SHP77 (cell line): ENCODE measurements at regions not wholly inside any gene's neighbourhood (a gene's known extent, or its start where the extent isn't known, plus 50 kb on each side); places are given as distances from the start of the nearest gene placed in this dataset.

Experiments used
- DNase-seq, 2 experiments: peaks; one replicate each; lab custom pipeline; 2025; lab: John Stamatoyannopoulos, UW

DNA sequence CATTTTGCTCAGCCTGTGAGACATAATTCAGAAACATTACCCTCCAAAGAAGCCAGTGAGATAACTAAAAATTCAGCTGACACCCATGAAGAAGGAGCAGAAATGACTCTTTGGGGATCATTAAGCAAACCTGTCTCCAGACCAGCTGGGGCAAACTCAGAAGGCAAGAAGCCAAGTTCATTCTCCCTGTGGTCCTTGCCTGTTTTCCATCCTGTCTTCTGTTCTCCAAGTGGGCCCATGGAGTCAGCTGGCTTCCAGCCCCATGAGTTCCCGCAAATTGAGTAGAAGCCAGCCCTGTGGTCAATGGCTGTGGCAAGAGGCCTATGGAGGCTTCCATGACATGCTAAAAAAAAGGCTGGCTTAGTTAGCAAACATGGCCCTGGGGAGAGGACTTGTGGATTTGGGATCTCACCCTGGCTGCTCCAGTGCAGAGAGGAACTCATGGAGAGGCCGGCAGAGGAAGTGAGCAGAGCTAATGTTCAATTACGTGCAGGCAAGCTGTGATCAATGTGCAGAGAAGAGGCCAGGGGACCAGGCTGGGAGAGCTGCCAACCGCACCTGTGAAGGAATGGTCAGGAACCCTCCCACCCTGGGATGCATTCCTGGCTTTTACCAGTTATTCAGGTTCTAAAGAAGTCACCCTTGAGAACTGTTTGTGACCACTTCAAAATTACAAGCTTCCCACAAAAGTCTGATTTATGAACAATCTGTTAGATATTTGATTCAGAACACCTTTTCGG, 229.1 kb downstream of the TSHZ3 start:
- no peak for DNase-seq

DNA sequence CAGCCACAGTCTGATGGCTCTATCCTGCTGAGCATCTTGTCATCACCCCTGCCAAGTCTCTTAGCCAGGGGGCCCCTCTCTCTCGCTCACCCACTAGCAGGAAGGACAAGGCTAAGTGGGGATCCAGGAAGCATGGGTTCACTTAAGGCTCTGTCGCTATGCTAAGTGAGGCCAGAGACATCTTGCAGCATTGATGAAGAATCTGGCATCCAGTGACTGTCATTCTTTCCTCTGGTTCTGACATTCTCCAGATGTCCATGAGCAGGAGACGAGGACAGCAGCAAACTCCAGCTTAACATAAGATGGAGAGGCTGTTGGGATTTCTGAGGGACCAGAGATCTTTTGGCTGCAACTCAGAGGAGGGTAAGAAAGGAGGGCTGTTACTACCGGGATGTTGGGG, 230.2 kb downstream of the TSHZ3 start:
- DNase-seq: no peak

DNA sequence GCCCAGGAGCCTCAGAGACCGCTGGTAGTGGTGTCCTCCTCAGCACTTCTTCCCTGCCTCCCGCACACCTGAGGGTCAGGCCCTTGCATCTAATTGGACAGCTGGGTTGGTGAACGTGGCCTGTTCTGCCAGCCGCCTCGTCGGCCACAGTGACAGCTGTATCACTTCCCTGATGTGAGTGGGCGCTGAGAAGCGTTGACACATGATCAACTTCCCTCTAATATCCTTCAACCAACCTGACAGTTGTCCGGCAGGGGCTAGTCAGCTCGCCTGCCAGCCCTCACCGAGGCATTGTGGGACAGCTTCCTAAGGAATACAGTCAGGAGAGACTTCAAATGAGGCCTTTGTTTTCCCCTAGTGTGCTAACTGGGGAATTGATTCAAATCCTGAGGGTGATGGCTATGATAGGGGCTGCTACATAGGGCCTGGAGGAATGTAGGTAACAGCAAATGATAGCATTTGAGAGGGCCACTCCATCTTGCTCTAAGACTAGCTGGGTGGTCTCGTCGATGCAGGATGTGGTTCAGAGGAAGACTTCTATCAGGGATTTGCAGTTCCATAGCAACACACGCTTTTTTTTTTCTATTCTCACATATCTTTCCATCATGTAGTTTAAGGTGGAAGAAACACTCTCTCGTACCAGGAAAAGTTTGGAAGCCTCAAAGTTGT, 230.8 kb downstream of the TSHZ3 start:
- no peak for DNase-seq

DNA sequence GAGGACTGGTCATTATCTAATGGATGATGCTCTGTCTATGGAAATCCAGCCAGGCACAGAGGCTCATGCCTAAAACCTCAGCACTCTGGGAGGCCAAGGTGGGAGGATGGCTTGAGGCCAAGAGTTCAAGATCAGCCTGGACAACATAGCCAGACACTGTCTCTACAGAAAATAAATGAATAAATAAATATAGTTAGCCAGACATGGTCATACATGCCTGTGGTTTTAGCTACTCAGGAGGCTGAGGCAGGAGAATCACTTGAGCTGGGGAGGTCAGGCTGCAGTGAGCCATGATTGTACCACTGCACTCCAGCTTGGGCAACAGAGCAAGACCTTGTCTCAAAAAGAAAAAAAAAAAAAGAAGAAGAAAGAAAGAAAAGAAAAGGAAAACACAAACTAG, 234.7 kb downstream of the TSHZ3 start:
- DNase-seq: no peak

DNA sequence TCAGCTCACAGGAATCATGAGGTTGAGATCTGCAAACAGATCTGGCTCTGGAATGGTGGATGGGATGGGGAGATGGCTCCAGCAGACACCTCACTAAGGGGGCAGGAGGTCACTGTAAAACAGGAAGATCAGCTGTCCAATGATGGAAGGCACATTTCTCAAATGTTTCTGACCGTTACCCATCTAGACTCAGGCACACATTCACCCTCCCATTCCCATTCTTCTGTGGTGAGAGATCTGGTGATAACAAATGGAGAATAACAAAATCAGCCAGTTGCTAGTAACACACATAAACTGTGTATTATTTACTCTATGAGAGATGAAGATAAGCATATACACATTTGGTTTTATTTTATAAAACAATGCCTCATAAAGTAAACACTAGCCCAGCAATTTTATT, 235.9 kb downstream of the TSHZ3 start:
- DNase-seq: no peak

DNA sequence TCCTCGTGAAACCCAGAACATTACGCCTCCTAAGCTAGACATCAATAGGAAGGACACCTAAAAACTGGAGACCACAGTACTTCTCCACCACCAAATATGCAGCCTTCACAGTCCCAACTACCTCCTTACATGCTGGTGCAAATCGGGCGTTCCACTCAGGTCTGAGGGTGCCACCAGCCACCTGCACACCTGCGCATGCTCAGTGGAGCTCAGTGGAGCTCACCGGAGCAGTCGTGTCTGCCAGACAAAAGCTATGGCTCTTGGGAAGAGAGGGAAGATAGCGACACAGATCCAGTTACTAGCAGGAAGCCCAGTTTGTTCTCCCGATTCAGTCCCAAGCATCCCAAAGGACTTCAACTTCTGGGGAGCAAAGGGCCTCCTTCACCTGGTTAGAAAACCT, 237.1 kb downstream of the TSHZ3 start:
- DNase-seq: no peak

DNA sequence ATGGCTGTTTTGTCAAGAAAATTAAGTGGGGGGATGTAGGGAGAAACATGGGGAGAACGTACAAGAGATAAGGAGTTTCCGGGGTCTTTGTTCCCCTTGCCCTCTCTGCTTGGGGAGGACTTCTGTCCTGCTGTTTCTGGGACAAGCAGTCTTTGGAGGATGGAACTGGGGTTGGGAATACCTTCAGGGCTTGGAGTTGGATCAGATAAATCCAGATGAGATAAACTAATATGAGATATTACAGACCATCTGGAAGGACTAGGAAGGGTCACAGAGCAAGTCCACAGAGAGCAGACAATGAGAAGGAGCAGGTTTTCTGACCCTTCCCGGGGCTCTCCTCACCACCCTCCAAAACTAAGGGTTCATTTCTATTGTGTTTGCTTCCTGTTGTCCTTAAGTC, 237.5 kb downstream of the TSHZ3 start:
- DNase-seq: no peak

DNA sequence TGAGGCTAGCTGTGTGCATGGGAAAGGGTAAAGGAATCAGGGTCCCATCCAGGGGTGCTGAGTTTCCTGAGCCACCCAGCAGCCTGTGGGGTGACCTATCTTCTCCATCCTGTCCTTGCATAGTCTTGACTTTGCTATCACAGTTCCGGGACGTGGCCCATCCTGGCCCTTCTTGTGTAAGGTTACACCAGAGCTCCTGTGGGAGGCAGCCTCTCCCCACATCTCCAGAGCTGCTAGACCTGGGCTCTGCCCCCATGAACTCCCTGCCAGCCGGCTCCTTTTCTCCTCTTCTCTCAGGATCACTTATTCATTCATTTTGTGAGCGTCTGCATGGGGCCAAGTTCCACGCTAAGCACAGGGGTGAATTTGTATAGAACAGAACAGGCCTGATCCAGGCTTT, 238.9 kb downstream of the TSHZ3 start:
- no peak for DNase-seq

DNA sequence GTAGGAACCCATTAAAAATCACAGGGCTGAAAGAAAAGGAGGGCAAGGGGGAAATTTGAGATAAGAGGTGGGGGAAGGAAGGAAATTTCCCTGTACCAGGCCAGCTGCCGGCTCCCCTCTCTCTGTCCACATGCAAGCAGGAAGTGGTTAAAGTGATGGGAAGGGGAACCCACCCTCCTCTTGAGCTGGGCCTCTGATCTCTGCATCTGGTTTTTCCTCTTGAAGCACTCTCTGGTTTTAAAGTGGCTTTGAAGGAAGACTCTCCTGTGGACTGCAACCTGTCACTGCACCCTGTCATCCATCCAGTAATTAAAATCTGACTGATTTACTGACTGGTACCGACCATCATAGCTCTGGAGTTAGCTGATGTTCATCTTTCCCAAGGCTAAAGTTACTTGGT, 239.6 kb downstream of the TSHZ3 start:
- DNase-seq: no peak

DNA sequence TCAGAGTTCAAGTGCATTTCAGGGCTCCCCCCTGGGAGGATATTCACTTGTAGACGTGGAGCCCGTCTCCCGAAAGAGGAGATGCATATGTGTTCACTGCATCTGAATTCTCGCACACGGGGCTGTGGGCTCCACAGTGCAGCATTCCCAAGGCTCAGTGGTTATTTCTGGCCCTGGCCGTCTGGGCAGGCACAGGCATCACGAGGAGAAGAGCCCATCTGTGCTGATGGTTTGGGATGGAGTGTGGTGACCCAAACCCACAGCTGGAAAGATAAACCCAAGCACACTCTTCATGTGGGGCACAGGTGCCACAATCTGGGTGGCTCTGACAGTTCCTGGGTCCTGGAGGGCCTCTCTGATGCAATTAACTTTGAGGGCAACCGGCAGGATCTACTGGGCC, 242.1 kb downstream of the TSHZ3 start:
- DNase-seq: no peak

DNA sequence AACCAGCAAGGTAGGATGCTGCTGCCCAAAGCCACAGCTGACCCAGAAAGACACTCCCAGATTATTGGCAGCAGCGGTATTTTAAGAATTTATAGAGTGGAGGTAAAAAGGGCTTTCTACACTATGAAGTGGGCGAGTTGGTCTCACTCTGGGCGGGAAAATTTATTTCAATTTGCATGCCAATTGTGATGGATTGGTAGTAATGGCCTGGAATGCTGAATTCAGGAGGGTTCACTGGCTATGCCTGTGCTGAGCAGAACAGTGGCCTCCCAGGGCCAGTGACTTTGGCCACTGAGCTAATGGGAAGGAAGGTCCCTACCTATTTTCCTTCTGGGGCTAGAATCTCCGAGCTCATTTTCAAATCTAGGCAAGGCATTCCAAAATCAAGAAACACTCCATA, 243.5 kb downstream of the TSHZ3 start:
- DNase-seq: no peak

DNA sequence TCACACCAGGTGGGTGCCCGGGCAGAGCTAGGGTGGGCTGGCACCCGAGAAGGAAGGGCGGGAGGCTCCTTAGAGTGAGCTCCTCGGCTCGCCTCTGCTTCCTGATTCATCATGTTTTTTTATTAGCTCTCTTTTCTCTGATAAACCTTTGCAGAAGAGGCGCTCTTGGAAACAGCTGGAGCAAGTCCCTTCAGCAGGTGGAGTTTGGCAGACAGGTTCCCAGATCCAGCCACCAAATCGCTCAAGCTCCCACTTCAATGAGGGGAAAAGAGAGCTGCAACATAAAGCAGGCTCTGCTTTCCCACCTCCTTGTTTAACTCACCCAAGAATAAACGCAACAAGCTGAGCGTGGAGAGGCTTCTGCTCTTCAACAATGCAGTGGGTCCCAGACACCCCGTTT, 244.8 kb downstream of the TSHZ3 start:
- no peak for DNase-seq

DNA sequence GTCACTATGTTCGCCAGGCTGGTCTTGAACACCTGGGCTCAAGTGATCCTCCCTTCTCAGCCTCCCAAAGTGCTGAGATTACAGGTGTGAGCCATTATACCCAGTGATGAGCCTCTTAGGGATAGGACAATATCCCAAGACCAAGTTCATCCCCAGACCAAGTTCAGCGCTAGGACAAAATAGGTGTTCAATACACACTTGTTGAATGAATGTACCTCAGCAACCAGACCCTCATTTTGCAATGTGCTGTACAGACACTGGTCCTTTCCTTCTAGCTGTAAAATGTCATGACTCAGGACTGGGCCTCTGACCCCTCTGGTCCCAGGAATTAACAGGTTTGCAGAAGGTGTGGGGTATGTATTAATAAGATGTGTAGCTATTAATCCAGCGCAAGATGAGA, 246.0 kb downstream of the TSHZ3 start:
- no peak for DNase-seq

DNA sequence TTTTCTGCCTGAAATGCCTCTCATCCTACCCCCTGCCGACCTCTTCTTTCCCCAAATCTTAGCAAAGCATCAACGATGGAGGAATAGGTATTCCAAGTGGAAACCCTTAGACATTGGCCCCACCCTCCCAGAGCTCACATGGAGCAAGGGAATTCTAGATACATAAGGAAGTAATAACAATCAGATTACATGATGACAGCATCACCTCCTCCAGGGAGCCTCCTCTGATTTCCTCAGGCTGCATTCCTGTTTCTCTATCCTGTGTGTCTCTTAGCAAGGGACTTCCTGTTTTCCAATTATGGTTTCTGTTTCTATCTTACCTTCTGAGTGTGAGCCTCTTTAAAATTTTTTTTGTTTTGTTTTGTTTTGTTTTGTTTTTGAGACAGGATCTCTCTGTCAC, 246.6 kb downstream of the TSHZ3 start:
- DNase-seq: no peak

DNA sequence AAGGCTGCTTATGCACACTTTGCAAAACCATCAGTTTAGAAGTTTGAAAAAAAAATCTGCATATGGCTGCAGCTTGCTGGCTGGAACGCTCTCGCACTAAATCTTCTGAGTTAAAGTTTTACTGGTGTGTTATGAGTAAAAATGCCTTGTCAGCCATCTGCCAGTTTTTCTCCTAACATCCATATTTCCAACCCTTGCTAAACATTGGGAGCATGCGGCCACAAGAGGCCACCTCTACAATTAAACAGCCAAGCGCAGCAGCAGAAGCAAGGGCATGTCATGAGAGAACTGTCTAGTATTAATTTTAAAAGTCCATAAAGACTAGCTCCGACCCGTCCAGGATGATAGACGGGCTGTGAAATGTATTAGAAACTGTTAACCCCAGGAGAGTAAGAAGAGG, 248.3 kb downstream of the TSHZ3 start:
- DNase-seq: no peak

DNA sequence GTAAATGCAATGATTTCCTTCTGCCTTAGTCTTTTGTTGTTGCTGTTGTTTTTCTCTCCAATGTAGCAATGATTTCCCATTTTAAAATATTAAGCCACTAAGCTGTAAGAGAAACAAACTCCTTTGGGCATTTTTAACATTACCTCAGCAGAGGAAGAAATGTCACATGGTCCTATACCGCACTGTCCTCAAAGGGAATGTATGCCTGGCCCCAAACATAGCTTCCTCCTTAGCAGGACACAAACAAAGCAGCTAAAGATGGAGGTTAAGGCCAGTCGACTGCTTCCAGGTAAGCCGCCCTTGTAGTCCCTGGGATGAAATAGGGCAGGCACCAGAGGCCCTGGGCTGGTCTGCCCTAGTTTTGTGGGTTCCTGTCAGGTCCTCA, 249.0 kb downstream of the TSHZ3 start:
- DNase-seq: no peak

DNA sequence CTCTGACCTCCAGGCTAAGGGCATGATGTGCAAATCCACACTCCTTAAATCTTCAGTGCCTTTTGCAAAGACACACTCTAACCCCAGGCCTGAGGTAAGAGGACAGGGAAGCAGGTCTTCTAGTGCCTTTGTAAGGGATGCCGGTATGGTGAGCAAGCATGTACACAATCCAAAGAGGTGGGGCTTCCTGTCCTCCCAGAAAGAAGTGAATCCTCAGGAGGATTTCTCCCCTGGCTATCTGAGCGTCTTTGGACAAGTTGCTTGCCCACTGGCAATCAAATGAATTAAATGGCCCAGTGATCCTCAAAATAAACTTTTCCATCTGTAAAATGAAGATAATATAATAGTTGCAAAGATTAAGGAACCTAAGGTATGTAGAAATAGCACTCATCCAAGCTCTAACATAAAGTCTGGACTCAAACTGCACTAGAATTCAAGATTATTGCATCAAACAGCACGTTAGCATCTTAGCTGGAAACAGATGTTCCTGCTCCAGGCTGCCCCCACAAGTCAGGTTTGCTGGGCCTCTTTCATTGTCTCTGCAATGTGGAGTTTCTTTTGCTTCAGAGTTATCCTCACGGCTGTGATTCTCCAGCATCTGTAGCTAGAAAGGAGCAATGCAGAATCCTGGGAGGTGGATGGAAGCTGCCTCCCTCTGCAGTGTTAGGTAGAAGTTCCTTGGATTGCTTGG, 249.6 kb downstream of the TSHZ3 start:
- no peak for DNase-seq

DNA sequence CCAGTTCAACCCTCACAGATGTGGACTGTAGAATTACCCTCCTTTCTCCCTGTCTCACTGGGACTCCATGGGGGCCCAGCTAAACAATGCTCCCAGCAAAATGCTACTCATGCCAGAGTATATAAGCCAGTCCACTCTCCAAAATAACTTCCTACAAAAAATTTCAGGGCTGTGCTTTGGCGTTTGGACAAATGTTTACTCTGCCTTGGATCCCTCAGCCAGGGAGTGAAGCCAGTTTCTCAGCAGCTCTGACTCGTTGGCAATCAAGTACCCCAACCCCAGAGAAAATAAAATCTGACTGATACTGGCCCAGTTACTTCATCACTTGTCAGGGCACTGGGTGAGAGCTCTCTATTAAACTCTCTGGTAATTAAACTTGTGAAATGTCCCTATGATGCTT, 250.4 kb downstream of the TSHZ3 start:
- DNase-seq: no peak

DNA sequence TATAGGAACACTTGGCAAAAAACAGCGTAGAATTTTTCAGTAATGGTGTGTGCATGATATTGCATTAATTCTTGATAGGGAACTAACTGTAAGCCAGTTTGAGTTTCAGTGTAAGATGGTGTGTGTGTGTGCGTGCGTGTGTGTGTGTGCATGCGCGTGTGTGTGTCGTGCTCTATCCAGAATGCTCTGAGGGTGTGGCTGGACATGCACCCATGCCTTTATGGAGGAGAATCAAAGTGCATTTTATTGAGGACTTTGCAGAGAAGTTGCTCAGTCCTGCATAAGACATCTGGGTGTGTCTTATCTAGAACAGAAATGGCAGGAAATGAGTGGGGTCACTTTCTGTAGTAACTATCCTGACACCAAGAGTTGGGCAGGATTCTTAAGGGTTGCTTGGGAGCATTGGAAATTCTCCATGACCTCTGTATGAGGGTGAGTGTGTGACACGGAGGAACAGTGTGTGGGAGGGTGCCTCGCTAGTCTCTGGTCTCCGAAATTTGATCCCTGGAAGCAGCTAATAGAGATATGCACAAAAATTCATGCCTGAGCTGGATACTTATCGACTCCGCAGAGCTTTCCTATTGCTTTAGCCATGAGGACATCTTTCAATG, 252.2 kb downstream of the TSHZ3 start:
- no peak for DNase-seq

DNA sequence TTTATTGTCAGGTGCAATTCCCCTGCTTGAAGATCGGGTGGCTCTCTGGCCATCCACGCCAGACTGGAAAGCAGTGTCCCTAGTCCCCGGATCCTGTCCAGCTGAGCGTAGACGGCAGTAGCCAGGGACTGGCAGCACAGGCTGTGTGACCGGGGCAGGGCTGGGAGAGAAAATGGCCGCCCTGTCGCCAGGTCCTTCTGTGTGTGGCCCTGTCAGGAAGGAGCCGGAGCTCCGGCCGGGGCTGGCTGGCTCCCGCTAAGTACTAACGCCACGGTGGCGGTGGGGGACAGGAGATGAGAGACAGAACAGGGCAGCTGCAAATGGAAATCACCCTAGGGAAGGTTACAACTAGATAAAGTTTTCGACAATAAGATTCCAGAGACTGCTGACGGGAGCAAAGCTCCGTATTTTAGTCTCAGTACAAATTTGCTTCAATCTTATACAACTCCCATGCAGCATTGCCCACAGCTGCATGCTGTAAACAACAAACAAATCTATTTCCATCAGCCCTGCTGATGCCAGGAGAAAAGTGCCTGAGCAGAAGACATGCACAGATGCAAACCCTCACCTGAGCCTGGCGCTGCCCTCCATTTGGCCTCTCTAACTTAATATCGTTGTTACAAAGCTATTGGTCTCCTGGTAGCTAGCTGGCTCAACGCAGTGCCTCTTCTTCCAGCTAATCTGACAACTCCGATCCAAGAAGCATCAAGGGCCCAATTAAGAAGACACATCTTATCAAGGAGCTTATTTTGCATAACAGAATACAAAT, 253.0 kb downstream of the TSHZ3 start:
- DNase-seq: peak; percentile 6 to 29

DNA sequence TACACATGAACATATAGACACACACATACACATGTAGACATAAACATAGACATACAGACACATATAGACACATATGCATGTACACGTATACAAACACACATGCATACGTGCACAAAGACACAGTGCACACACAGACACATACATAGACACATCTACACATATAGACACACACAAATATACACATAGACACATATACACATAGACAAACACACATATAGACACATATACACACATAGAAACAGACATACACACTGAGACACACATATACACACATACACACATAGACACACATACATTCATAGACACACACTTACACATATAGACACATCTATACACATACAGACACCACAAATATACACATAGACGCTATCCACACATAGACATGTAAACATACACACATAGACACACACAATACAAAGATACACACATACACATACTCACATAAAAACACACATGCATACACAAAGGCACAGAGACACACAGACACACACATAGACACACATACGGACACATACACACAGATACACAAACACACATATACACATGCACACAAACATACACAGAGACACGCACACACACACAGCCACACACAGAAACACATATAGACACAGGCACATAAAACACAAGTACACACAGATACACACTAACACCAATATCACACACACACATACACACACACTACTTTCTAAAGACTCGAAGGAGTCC, 254.0 kb downstream of the TSHZ3 start:
- DNase-seq: no peak

DNA sequence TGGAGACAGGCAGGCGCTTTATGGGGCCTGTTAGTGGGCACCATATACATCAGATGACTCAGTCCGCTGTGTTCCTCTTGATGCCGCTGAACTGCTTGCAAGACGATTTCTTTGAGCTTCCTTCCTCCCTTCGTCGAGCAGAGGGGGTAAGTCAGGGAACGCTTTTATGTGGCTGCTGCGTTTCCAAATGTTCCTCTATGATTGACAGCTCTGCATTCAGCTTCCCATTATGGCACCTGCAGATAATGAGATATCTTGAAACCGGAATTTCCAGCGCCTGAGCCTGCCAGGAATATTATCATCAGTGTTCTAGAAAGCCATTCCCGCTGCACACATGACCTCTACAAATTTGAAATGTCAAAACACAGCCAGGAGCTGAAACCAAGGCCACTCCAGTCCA, 257.0 kb downstream of the TSHZ3 start:
- no peak for DNase-seq
